Parathyroid adenoma (tissue), 2 donors: ENCODE measurements at regions not wholly inside any gene's neighbourhood (a gene's known extent, or its start where the extent isn't known, plus 50 kb on each side); places are given as distances from the start of the nearest gene placed in this dataset.

ENCODE experiments used
- H2AFZ ChIP-seq: fragments of 300-600 bp; sonication (generic); one replicate; pipeline ENCODE4 v1.7.0; 2017; ENCODE audit warnings: antibody characterized with exemption, mild to moderate bottlenecking
- H3K27ac ChIP-seq: fragments of 300-600 bp; sonication (generic); one replicate; pipeline ENCODE4 v1.7.0; 2017
- H3K27me3 ChIP-seq: fragments of 300-600 bp; sonication (generic); one replicate; pipeline ENCODE4 v1.7.0; 2017; ENCODE audit warnings: low read length; ENCODE audit not compliant: control insufficient read depth, insufficient read depth
- H3K36me3 ChIP-seq: fragments of 300-600 bp; sonication (generic); one replicate; pipeline ENCODE4 v1.7.0; 2017; ENCODE audit warnings: low read length; ENCODE audit not compliant: control insufficient read depth, insufficient read depth
- H3K4me1 ChIP-seq: fragments of 300-600 bp; sonication (generic); one replicate; pipeline ENCODE4 v1.7.0; 2017; ENCODE audit warnings: control low read depth
- H3K4me2 ChIP-seq: fragments of 300-600 bp; sonication (generic); one replicate; pipeline ENCODE4 v1.7.0; 2017; ENCODE audit warnings: low read length
- H3K4me3 ChIP-seq: fragments of 300-600 bp; sonication (generic); one replicate; pipeline ENCODE4 v1.7.0; 2017; ENCODE audit warnings: low read depth, low read length
- H3K79me2 ChIP-seq: fragments of 300-600 bp; sonication (generic); one replicate; pipeline ENCODE4 v1.7.0; 2017; ENCODE audit warnings: control low read depth
- H3K9ac ChIP-seq: fragments of 300-600 bp; sonication (generic); one replicate; pipeline ENCODE4 v1.7.0; 2017; ENCODE audit warnings: mild to moderate bottlenecking
- H3K9me3 ChIP-seq: fragments of 300-600 bp; sonication (generic); one replicate; pipeline ENCODE4 v1.7.0; 2017; ENCODE audit warnings: low read length; ENCODE audit not compliant: control insufficient read depth
- CTCF ChIP-seq: fragments of 300-600 bp; sonication (generic); IDR thresholded peaks from one replicate; pipeline ENCODE4 v1.7.0; 2017; ENCODE audit warnings: antibody characterized with exemption, mild to moderate bottlenecking
- donor health status: primary hyperparathyroidism.

- Histone ChIP-seq H2AFZ (no peak overlapping the region), H3K27ac (no peak overlapping the region), H3K27me3 (no peaks in the 10 kb centered on the region), H3K9me3 (no peaks in the 10 kb centered on the region), H3K4me1 (no peaks in the 10 kb centered on the region), H3K79me2 (no peaks in the 10 kb centered on the region), H3K9ac (no peak overlapping the region), H3K36me3 (no peaks in the 10 kb centered on the region), H3K4me3 (no peak overlapping the region), H3K4me2 (no peak overlapping the region)
- no peak for TF ChIP-seq CTCF
These were observed 157.3 kb downstream of the ZNF281 start for GRCh38 chr1:200252531-200252930.

DNA sequence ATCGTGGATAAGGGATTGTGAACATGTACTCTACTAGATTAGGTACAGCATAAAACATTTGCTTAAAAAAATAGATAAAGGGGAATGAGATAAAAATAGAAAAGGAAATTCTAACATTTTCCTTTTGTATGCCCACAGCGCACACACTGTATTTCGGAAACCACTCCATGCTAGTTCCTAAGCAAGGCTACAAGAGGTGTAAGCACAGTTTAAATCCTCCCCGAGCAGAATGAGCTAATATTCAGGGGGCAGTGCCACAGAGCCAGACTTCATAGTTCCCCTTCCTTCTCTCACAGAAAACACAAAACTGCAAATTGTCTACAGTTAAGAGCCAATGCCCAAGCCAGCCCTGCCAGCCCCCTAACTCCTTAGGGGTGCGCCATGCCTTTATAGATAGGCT is 159.4 kb downstream of the ZNF281 start:
- H3K4me2 ChIP-seq = no peak overlapping the region
- H3K9me3 ChIP-seq = no peaks in the 10 kb centered on the region
- no peaks in the 10 kb centered on the region for H3K36me3 ChIP-seq
- H3K4me3 ChIP-seq = no peak overlapping the region
- no peaks in the 10 kb centered on the region for H3K4me1 ChIP-seq
- no peaks in the 10 kb centered on the region for H3K79me2 ChIP-seq
- H2AFZ ChIP-seq = no peak overlapping the region
- TF ChIP-seq CTCF = no peak
- no peak overlapping the region for H3K9ac ChIP-seq
- H3K27ac ChIP-seq = no peak overlapping the region
- no peaks in the 10 kb centered on the region for H3K27me3 ChIP-seq

- no peak overlapping the region for H3K9ac ChIP-seq
- H3K4me2 ChIP-seq = no peak overlapping the region
- no peaks in the 10 kb centered on the region for H3K9me3 ChIP-seq
- no peaks in the 10 kb centered on the region for H3K27me3 ChIP-seq
- no peaks in the 10 kb centered on the region for H3K79me2 ChIP-seq
- no peak overlapping the region for H2AFZ ChIP-seq
- H3K36me3 ChIP-seq = no peaks in the 10 kb centered on the region
- H3K4me3 ChIP-seq = no peak overlapping the region
- no peaks in the 10 kb centered on the region for H3K4me1 ChIP-seq
- H3K27ac ChIP-seq = no peak overlapping the region
- no peak for TF ChIP-seq CTCF
These were observed 161.3 kb downstream of the ZNF281 start for GRCh38 chr1:200248541-200248940.

DNA sequence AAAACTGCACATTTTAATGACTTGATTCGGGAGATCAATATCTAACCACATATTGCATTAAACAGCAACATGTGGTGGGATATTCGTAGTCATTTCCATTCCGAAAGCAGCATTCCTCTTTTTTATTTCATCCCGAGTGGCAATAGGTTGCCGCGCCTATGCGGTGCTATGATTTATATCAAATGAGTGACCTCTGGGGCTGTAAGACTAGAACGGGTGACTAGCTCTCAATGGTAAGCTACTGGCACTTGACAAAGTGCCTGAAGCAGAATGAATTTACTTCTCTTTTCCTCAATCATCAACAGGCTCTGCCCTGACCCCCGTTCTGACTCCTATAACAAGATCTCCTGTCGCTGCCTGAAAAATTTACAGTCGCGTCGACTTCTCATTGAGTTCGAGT is 162.3 kb downstream of the ZNF281 start:
- Histone ChIP-seq H3K9ac (no peak overlapping the region), H3K79me2 (no peaks in the 10 kb centered on the region), H3K4me1 (no peaks in the 10 kb centered on the region), H3K4me2 (no peak overlapping the region), H3K36me3 (no peaks in the 10 kb centered on the region), H3K27ac (no peak overlapping the region), H3K27me3 (no peaks in the 10 kb centered on the region), H2AFZ (no peak overlapping the region), H3K4me3 (no peak overlapping the region), H3K9me3 (no peaks in the 10 kb centered on the region)
- TF ChIP-seq CTCF = no peak

DNA sequence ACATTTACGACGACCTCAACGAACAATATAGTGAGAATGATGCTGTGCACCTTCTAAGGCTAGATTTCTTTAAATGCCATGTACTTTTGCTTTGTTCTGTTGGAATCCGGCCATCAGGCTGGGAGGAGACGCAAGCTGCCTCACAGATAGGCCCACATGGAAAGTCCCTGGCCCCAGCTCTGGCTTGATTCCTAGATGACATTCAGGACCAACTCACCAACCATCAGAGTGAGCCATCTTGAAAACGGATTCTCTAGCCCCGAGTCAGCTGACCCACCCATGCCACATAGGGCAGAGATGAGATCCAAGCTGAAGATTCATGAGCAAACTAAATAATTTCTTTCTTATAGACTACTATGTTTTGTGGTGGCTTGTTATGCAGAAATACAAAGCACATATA is 164.4 kb downstream of the ZNF281 start:
- TF ChIP-seq CTCF = no peak

More for the DNA sequence above, 164.4 kb downstream of the ZNF281 start:
- H3K9ac ChIP-seq = no peak overlapping the region
- no peak overlapping the region for H2AFZ ChIP-seq
- H3K36me3 ChIP-seq = no peaks in the 10 kb centered on the region
- no peaks in the 10 kb centered on the region for H3K79me2 ChIP-seq
- H3K4me1 ChIP-seq = no peaks in the 10 kb centered on the region
- H3K27me3 ChIP-seq = no peaks in the 10 kb centered on the region
- no peak overlapping the region for H3K27ac ChIP-seq
- no peaks in the 10 kb centered on the region for H3K9me3 ChIP-seq
- H3K4me2 ChIP-seq = no peak overlapping the region
- H3K4me3 ChIP-seq = no peak overlapping the region
